ENCODE measurements at regions not wholly inside any gene's neighbourhood (a gene's known extent, or its start where the extent isn't known, plus 50 kb on each side); places are given as distances from the start of the nearest gene placed in this dataset.

DNA sequence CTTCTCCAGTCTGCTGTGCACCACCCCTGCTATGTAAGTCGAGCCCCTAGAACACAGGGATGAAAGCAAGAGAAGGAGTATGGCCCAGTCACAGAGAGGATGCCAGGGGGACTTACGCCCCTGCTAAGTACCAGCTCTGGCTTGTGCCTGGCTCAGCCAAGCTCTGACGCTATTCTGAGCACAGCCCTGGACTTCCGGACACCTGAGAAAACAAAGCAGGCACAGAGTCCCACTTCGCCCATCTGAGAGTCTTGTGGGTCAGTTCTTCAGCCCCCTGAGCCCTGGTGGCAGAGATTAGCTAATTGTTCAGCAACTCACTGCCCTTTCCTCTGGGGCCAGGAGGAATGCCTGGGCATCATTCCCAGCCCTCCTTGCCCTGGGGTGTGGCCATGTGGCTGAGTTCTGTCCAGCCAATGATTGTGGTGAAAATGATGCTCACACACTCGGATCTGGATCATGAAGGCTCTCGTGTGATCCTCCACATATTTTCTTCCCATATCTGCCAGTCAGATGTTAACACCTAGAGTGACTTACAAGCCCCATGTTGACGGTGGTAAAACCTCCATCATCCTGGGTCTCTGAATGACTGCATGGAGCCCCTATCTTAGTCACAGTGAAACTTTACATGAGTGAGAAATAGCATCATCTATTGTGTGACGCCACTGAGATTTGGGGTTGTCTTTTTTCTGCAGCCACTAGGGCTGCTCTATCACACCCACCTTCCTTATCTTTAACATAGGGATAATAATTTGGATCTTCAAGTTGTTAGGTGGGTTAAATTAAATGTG, 105.7 kb downstream of the TPRA1 start:
- TF ChIP-seq, protein P1, sequence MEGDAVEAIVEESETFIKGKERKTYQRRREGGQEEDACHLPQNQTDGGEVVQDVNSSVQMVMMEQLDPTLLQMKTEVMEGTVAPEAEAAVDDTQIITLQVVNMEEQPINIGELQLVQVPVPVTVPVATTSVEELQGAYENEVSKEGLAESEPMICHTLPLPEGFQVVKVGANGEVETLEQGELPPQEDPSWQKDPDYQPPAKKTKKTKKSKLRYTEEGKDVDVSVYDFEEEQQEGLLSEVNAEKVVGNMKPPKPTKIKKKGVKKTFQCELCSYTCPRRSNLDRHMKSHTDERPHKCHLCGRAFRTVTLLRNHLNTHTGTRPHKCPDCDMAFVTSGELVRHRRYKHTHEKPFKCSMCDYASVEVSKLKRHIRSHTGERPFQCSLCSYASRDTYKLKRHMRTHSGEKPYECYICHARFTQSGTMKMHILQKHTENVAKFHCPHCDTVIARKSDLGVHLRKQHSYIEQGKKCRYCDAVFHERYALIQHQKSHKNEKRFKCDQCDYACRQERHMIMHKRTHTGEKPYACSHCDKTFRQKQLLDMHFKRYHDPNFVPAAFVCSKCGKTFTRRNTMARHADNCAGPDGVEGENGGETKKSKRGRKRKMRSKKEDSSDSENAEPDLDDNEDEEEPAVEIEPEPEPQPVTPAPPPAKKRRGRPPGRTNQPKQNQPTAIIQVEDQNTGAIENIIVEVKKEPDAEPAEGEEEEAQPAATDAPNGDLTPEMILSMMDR (IDR thresholded peaks at IDR 0.05), result no peak
- TF ChIP-seq RAD21 (conservative IDR thresholded peaks at IDR 0.05 in 1 of 2, IDR thresholded peaks at IDR 0.05 in 1 of 2) (no peak), EHF (CRISPR knock-in tag; IDR thresholded peaks at IDR 0.05) (no peak), ZNF302 (CRISPR knock-in tag; IDR thresholded peaks at IDR 0.05) (no peak), CEBPB (IDR thresholded peaks at IDR 0.05) (no peak), EP300 (IDR thresholded peaks at IDR 0.05) (no peak), RFX5 (IDR thresholded peaks at IDR 0.05) (no peak), JUN (IDR thresholded peaks at IDR 0.05) (no peak), POLR2A (IDR thresholded peaks at IDR 0.05; ENCODE audit: low read length) (no peak), CBX2 (IDR thresholded peaks at IDR 0.05; ENCODE audit: borderline replicate concordance, low read depth) (no peak)
- TF ChIP-seq, protein P2, sequence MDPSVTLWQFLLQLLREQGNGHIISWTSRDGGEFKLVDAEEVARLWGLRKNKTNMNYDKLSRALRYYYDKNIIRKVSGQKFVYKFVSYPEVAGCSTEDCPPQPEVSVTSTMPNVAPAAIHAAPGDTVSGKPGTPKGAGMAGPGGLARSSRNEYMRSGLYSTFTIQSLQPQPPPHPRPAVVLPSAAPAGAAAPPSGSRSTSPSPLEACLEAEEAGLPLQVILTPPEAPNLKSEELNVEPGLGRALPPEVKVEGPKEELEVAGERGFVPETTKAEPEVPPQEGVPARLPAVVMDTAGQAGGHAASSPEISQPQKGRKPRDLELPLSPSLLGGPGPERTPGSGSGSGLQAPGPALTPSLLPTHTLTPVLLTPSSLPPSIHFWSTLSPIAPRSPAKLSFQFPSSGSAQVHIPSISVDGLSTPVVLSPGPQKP (IDR thresholded peaks at IDR 0.05; ENCODE audit: low read depth, low read length), result no peak
- TF ChIP-seq, protein P3, sequence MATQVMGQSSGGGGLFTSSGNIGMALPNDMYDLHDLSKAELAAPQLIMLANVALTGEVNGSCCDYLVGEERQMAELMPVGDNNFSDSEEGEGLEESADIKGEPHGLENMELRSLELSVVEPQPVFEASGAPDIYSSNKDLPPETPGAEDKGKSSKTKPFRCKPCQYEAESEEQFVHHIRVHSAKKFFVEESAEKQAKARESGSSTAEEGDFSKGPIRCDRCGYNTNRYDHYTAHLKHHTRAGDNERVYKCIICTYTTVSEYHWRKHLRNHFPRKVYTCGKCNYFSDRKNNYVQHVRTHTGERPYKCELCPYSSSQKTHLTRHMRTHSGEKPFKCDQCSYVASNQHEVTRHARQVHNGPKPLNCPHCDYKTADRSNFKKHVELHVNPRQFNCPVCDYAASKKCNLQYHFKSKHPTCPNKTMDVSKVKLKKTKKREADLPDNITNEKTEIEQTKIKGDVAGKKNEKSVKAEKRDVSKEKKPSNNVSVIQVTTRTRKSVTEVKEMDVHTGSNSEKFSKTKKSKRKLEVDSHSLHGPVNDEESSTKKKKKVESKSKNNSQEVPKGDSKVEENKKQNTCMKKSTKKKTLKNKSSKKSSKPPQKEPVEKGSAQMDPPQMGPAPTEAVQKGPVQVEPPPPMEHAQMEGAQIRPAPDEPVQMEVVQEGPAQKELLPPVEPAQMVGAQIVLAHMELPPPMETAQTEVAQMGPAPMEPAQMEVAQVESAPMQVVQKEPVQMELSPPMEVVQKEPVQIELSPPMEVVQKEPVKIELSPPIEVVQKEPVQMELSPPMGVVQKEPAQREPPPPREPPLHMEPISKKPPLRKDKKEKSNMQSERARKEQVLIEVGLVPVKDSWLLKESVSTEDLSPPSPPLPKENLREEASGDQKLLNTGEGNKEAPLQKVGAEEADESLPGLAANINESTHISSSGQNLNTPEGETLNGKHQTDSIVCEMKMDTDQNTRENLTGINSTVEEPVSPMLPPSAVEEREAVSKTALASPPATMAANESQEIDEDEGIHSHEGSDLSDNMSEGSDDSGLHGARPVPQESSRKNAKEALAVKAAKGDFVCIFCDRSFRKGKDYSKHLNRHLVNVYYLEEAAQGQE (IDR thresholded peaks at IDR 0.05), result no peak
- TF ChIP-seq, protein P4, sequence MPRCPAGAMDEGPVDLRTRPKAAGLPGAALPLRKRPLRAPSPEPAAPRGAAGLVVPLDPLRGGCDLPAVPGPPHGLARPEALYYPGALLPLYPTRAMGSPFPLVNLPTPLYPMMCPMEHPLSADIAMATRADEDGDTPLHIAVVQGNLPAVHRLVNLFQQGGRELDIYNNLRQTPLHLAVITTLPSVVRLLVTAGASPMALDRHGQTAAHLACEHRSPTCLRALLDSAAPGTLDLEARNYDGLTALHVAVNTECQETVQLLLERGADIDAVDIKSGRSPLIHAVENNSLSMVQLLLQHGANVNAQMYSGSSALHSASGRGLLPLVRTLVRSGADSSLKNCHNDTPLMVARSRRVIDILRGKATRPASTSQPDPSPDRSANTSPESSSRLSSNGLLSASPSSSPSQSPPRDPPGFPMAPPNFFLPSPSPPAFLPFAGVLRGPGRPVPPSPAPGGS (IDR thresholded peaks at IDR 0.05), result no peak
